Mucosa of gallbladder (tissue), 1 donor: ENCODE measurements at regions not wholly inside any gene's neighbourhood (a gene's known extent, or its start where the extent isn't known, plus 50 kb on each side); places are given as distances from the start of the nearest gene placed in this dataset.

Source experiments
- DNase-seq: peaks from one replicate; pipeline ENCODE4 v3.0.0-alpha.2; 2020; ENCODE audit warnings: low spot score
- donor health status: DM: no; HTN: no; CAD: no.

- DNase-seq: no peak
These were observed 87.2 kb upstream of the PDE5A start for GRCh38 chr4:119715490-119716445.

GRCh38 chr4:119709418-119709817 lies 80.8 kb upstream of the PDE5A start:
- no peak for DNase-seq

- no peak for DNase-seq
These were observed 78.7 kb upstream of the PDE5A start for GRCh38 chr4:119707336-119707735.

- DNase-seq: no peak
These were observed 78.2 kb upstream of the PDE5A start for GRCh38 chr4:119706804-119707203.

- peak; percentile 20 for DNase-seq
These were observed 69.3 kb upstream of the PDE5A start for GRCh38 chr4:119697887-119698393.

GRCh38 chr4:119696963-119697362 lies 68.4 kb upstream of the PDE5A start:
- DNase-seq: no peak

- no peak for DNase-seq
These were observed 66.6 kb upstream of the PDE5A start for GRCh38 chr4:119695216-119695615.

GRCh38 chr4:119693126-119693525 lies 64.5 kb upstream of the PDE5A start:
- DNase-seq: no peak

- no peak for DNase-seq
These were observed 63.4 kb upstream of the PDE5A start for GRCh38 chr4:119692001-119692400.

GRCh38 chr4:119690871-119691270 lies 62.3 kb upstream of the PDE5A start:
- no peak for DNase-seq

GRCh38 chr4:119688446-119688845 lies 59.8 kb upstream of the PDE5A start:
- DNase-seq: no peak

GRCh38 chr4:119684463-119684862 lies 55.9 kb upstream of the PDE5A start:
- DNase-seq: no peak

GRCh38 chr4:119683518-119683917 lies 54.9 kb upstream of the PDE5A start:
- no peak for DNase-seq

GRCh38 chr4:119682099-119682498 lies 53.5 kb upstream of the PDE5A start:
- DNase-seq: no peak

GRCh38 chr4:119679251-119679650 lies 50.6 kb upstream of the PDE5A start:
- no peak for DNase-seq

- DNase-seq: no peak
These were observed 50.2 kb upstream of the PDE5A start for GRCh38 chr4:119678761-119679160.
